Sigmoid colon (tissue), 6 donors: ENCODE measurements at regions not wholly inside any gene's neighbourhood (a gene's known extent, or its start where the extent isn't known, plus 50 kb on each side); places are given as distances from the start of the nearest gene placed in this dataset.

Experiments
- DNase-seq: peaks from one replicate; pipeline ENCODE4 v3.0.0-alpha.2; 2019
- H3K27ac ChIP-seq, 4 donors: fragments of 200-600 bp; sonication (generic); one replicate each; pipeline ENCODE4 v1.5.1; 2016 to 2019; ENCODE audit warnings: mild to moderate bottlenecking in 1 of 4
- H3K27me3 ChIP-seq, 3 donors: fragments of 200-600 bp; sonication (generic); one replicate each; pipeline ENCODE4 v1.5.1; 2019; ENCODE audit warnings: mild to moderate bottlenecking in 1 of 3
- H3K36me3 ChIP-seq, 4 donors: fragments of 200-600 bp; sonication (generic); one replicate each; pipeline ENCODE4 v1.5.1; 2016 to 2019
- H3K4me1 ChIP-seq, 4 donors: fragments of 200-600 bp; sonication (generic); one replicate each; pipeline ENCODE4 v1.5.1; 2017 to 2019
- H3K4me3 ChIP-seq, 4 donors: fragments of 200-600 bp; sonication (generic); one replicate each; pipeline ENCODE4 v1.5.1; 2017 to 2019; ENCODE audit warnings: mild to moderate bottlenecking in 2 of 4, moderate library complexity in 1 of 4
- H3K9me3 ChIP-seq, 4 donors: fragments of 200-600 bp in 3 of 4; sonication (generic) in 3 of 4; one replicate each; pipeline versions ENCODE4 v1.5.1 to v1.6.1; 2013 to 2019
- CTCF ChIP-seq, 4 experiments: fragments of 450-650 bp in 3 of 4; fragments of 200-600 bp in 1 of 4; IDR thresholded peaks; one replicate each; pipeline ENCODE4 v1.5.1; 2016 to 2019; ENCODE audit warnings: antibody characterized with exemption in 4 of 4, mild to moderate bottlenecking in 3 of 4, moderate library complexity in 2 of 4
- EP300 ChIP-seq, 4 donors: sonication (generic); formaldehyde crosslinking; IDR thresholded peaks; one replicate each; pipeline ENCODE4 v1.6.1; 2017; ENCODE audit warnings: antibody characterized with exemption in 4 of 4
- POLR2A ChIP-seq, 2 donors: fragments of 450-650 bp; IDR thresholded peaks; one replicate each; pipeline ENCODE4 v1.6.1; 2016; ENCODE audit warnings: antibody characterized with exemption in 2 of 2, mild to moderate bottlenecking in 2 of 2, moderate library complexity in 2 of 2
- POLR2AphosphoS5 ChIP-seq, 4 donors: sonication (generic); formaldehyde crosslinking; IDR thresholded peaks; one replicate each; pipeline ENCODE4 v1.6.1; 2017; ENCODE audit warnings: antibody characterized with exemption in 4 of 4
- WGBS, 2 donors: extraction: QIAGEN DNeasy Blood & Tissue Kit; methylation state at CpG; one replicate each; pipeline ENCODE4 v1.1.7; 2013; 5-methylcytosine and 5-hydroxymethylcytosine counted together
- intact Hi-C: fragments of 100-400 bp; cut with DNase I; formaldehyde crosslinking; loops from one replicate; pipeline ENCODE4 v1.15.1; 2023
- donor health status: healthy with polysubstance abuse.
- donor health status: healthy.

DNA sequence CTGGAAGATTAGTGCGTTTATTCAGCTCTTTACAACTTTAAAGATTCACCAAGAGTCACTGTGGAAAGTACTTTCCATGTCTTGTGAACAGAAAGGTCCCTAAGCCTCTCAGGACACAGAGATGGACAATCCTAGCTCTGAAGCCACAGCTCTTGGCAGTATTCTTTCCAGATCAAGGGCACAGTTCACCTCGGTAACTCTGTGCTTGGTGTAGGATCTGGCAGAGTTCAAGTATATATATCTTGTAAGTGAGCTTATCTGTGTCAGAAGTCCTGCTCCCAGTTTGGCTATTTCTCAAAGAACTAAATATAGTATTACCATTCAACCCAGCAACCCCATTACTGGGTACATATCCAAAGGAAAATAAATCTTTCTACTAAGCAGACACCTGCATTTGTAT, 183.7 kb downstream of the CBLN1 start:
- DNase-seq: no peak
- Histone ChIP-seq H3K27me3 (no peaks in the 10 kb centered on the region), H3K36me3 (no peaks in the 10 kb centered on the region), H3K4me1 (no peaks in the 10 kb centered on the region), H3K27ac (no peak overlapping the region), H3K9me3 (no peaks in the 10 kb centered on the region), H3K4me3 (no peak overlapping the region)
- 74 to 84% methylated on average over 2 of the region's 2 CpGs for WGBS, 2 donors
- intact Hi-C loops: no loop called here
- TF ChIP-seq POLR2A (IDR thresholded peaks at IDR 0.05): no peak
- no peak for TF ChIP-seq EP300 (IDR thresholded peaks at IDR 0.05)
- TF ChIP-seq POLR2AphosphoS5 (IDR thresholded peaks at IDR 0.05): no peak
- TF ChIP-seq CTCF (IDR thresholded peaks at IDR 0.05): no peak

DNA sequence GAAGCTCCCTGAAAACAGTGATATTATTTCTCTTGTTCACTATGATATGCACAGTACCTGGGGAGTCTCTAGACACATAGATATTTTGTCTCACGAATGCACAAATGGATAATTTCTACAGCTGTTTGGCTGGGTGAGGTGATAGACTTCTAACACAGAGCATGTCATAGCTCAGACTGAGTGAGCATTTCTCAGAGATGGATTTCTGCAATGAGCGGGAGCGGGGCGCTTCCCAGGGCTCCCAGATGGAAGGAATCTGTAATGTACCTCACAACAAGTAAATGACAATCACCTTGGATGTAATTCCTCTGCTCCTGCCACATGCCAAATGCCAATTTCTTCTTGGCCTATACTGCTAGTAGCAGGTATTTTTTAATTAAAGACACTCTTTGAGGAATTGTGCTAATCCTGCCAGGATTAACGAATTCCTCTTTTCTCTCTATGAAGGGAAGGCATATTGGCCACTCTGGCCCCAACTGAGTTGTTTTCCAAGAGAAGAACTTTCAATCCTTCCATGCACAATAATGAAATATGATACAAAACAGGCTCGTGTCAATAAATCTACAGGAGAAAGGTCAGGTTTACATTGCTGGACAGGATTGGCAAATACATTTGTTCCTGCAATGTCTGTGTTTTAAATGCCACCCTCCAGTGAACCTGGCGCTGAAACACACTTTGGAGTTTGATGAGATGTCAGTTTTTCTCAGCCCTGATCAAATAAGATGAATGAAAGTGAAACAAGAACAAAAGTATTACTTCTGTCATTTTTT, 185.3 kb downstream of the CBLN1 start:
- WGBS, 2 donors: 62 to 74% methylated on average over 7 of the region's 7 CpGs
- TF ChIP-seq CTCF (IDR thresholded peaks at IDR 0.05) (no peak), POLR2A (IDR thresholded peaks at IDR 0.05) (no peak), EP300 (IDR thresholded peaks at IDR 0.05) (no peak), POLR2AphosphoS5 (IDR thresholded peaks at IDR 0.05) (no peak)
- Histone ChIP-seq H3K27me3 (no peaks in the 10 kb centered on the region), H3K4me3 (no peak overlapping the region), H3K36me3 (no peaks in the 10 kb centered on the region), H3K27ac (no peak overlapping the region), H3K4me1 (no peaks in the 10 kb centered on the region), H3K9me3 (no peaks in the 10 kb centered on the region)
- intact Hi-C loops: no loop called here
- DNase-seq: no peak

GRCh38 chr16:49095539-49095938, 186.1 kb downstream of the CBLN1 start:
- H3K36me3 ChIP-seq: no peaks in the 10 kb centered on the region
- H3K27me3 ChIP-seq: no peaks in the 10 kb centered on the region
- DNase-seq: no peak
- TF ChIP-seq POLR2AphosphoS5 (IDR thresholded peaks at IDR 0.05): no peak
- no peak for TF ChIP-seq POLR2A (IDR thresholded peaks at IDR 0.05)
- TF ChIP-seq EP300 (IDR thresholded peaks at IDR 0.05): no peak
- TF ChIP-seq CTCF (IDR thresholded peaks at IDR 0.05): no peak
- no peak overlapping the region for H3K4me3 ChIP-seq
- H3K9me3 ChIP-seq: no peaks in the 10 kb centered on the region
- no peak overlapping the region for H3K27ac ChIP-seq
- H3K4me1 ChIP-seq: no peaks in the 10 kb centered on the region
- intact Hi-C loops: no loop called here
- WGBS, 2 donors: 42 to 60% methylated on average over 2 of the region's 2 CpGs

DNA sequence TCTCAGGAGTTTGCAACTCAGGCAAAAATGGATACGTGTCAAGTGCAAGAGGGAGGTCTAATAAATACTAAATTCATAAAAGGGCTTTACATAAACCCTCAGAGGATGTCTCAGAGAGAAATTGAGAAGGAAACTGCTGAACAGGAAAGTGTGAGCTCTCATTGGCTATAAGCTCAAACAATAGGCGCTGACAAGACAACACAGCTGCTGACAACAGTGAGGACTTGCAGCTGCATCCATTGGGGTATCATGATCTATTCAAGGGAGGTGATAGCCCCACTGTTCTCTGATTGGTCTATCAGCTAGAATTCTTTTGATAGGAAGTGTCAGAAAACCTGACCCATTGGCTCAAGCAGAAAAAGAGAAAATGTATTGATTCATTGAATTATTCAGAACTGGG, 187.2 kb downstream of the CBLN1 start:
- intact Hi-C loops: no loop called here
- Histone ChIP-seq H3K27ac (no peak overlapping the region), H3K27me3 (no peaks in the 10 kb centered on the region), H3K4me3 (no peak overlapping the region), H3K9me3 (no peaks in the 10 kb centered on the region), H3K4me1 (no peaks in the 10 kb centered on the region), H3K36me3 (no peaks in the 10 kb centered on the region)
- 70 to 81% methylated on average over 2 of the region's 2 CpGs for WGBS, 2 donors
- no peak for DNase-seq
- TF ChIP-seq POLR2A (IDR thresholded peaks at IDR 0.05): no peak
- no peak for TF ChIP-seq EP300 (IDR thresholded peaks at IDR 0.05)
- no peak for TF ChIP-seq POLR2AphosphoS5 (IDR thresholded peaks at IDR 0.05)
- no peak for TF ChIP-seq CTCF (IDR thresholded peaks at IDR 0.05)

- H3K36me3 ChIP-seq: no peaks in the 10 kb centered on the region
- 72% methylated on average over 2 of the region's 2 CpGs for WGBS, 2 donors
- no peak for DNase-seq
- no peaks in the 10 kb centered on the region for H3K4me1 ChIP-seq
- no peaks in the 10 kb centered on the region for H3K9me3 ChIP-seq
- no peak overlapping the region for H3K4me3 ChIP-seq
- intact Hi-C loops: no loop called here
- TF ChIP-seq POLR2A (IDR thresholded peaks at IDR 0.05) (no peak), POLR2AphosphoS5 (IDR thresholded peaks at IDR 0.05) (no peak), CTCF (IDR thresholded peaks at IDR 0.05) (no peak), EP300 (IDR thresholded peaks at IDR 0.05) (no peak)
- H3K27me3 ChIP-seq: no peaks in the 10 kb centered on the region
- no peak overlapping the region for H3K27ac ChIP-seq
Measured at GRCh38 chr16:49093939-49094338, 187.7 kb downstream of the CBLN1 start.
